ENCODE measurements at regions not wholly inside any gene's neighbourhood (a gene's known extent, or its start where the extent isn't known, plus 50 kb on each side); places are given as distances from the start of the nearest gene placed in this dataset.
"Not testable (repeated sequence)": the region's sequence is repeated elsewhere in the genome, so short reads cannot be mapped to it uniquely, and the experiment has no call there.

- DNase-seq (ENCODE audit: low read depth, low spot score), result no peak
- TF ChIP-seq SIN3A (IDR thresholded peaks at IDR 0.05; ENCODE audit: borderline replicate concordance, insufficient read depth, low read depth, low read length) (no peak), CTCF (IDR thresholded peaks at IDR 0.05) (no peak), POLR2AphosphoS5 (IDR thresholded peaks at IDR 0.05; ENCODE audit: low read depth, low read length) (no peak), TCF7L2 (IDR thresholded peaks at IDR 0.05; ENCODE audit: low read depth, low read length) (no peak), REST (IDR thresholded peaks at IDR 0.05; ENCODE audit: insufficient read depth in 1 of 2, low read depth in 2 of 2, low read length in 1 of 2) (no peak)
- no peaks in the 10 kb centered on the region for H3K27me3 ChIP-seq (ENCODE audit: control insufficient read depth, insufficient read depth, low read length)
- in situ Hi-C loops (cut with HindIII; ENCODE audit: low pct_unique_long_range_greater_than_20kb, low sequenced_read_pairs), result no loop called here
- H3K27ac ChIP-seq (ENCODE audit: low read length), result no peak overlapping the region
- no peaks in the 10 kb centered on the region for H3K9me3 ChIP-seq (ENCODE audit: control insufficient read depth, insufficient read depth, low read depth, low read length)
- no peaks in the 10 kb centered on the region for H3K4me1 ChIP-seq (ENCODE audit: control insufficient read depth, insufficient read depth, low read length)
- no peaks in the 10 kb centered on the region for H3K36me3 ChIP-seq (ENCODE audit: control insufficient read depth, insufficient read depth, low read length)
- ChIA-PET CTCF (no interaction called here), POLR2A (no interaction called here)
- intact Hi-C loops (cut with micrococcal nuclease; ENCODE audit: unreplicated experiment), result no loop called here
- BruUV-seq (replicated peaks), result no TSS peak
- no peak overlapping the region for H3K4me3 ChIP-seq (ENCODE audit: low read depth in 2 of 2, low read length in 2 of 2)
- ATAC-seq, result no peak
These were observed 58.6 kb upstream of the TLL1 start for GRCh38 chr4:165814256-165815020.

- H3K9me3 ChIP-seq (ENCODE audit: control insufficient read depth, insufficient read depth, low read depth, low read length); CTCF ChIA-PET; DNase-seq (ENCODE audit: low read depth, low spot score); H3K27ac ChIP-seq (ENCODE audit: low read length); ATAC-seq; H3K27me3 ChIP-seq (ENCODE audit: control insufficient read depth, insufficient read depth, low read length); in situ Hi-C loops (cut with HindIII; ENCODE audit: low pct_unique_long_range_greater_than_20kb, low sequenced_read_pairs); H3K4me3 ChIP-seq (ENCODE audit: low read depth in 2 of 2, low read length in 2 of 2); H3K4me1 ChIP-seq (ENCODE audit: control insufficient read depth, insufficient read depth, low read length); H3K36me3 ChIP-seq (ENCODE audit: control insufficient read depth, insufficient read depth, low read length); intact Hi-C loops (cut with micrococcal nuclease; ENCODE audit: unreplicated experiment); BruUV-seq (replicated peaks); POLR2A ChIA-PET: not testable (repeated sequence)
These were observed 53.9 kb upstream of the TLL1 start for GRCh38 chr4:165819126-165819525.
